Stimulated activated CD4-positive, alpha-beta T cell treated with anti-CD3 and anti-CD28 coated beads, Interleukin-12 subunit alpha, Interleukin-12 subunit beta, amount 100 ng/mL, for 4 hours (primary cell): ENCODE measurements at regions not wholly inside any gene's neighbourhood (a gene's known extent, or its start where the extent isn't known, plus 50 kb on each side); places are given as distances from the start of the nearest gene placed in this dataset.
"Not testable (repeated sequence)": the region's sequence is repeated elsewhere in the genome, so short reads cannot be mapped to it uniquely, and the experiment has no call there.

Experiments
- DNase-seq: peaks from one replicate; pipeline ENCODE4 v3.0.0-alpha.2; 2020

GRCh38 chr7:93048136-93048930 is 69.4 kb downstream of the SAMD9 start:
- no peak for DNase-seq

- no peak for DNase-seq
Observed at GRCh38 chr7:93047514-93048099, 70.2 kb downstream of the SAMD9 start.

DNA sequence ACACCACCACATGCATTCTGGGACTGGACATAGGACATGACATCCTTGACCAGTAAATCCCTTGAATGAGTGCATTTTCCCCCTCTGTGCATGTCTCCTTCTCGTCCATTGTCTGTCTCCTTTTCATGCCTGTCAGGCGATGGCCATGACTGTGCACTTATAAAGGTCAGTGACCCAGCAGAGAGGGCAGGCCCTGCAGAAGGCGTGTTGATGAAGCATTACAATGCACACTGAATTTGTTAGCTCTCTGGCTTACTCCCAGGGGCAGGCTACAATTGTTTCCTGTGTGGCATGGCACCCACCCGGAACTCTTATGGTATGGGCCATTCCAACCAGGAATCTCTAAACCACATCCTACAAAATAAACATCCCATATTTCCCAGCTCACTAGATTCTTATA is 71.1 kb downstream of the SAMD9 start:
- DNase-seq: no peak

GRCh38 chr7:93044147-93044810 is 73.5 kb downstream of the SAMD9 start:
- no peak for DNase-seq

- no peak for DNase-seq
Observed at GRCh38 chr7:93043385-93043985, 74.3 kb downstream of the SAMD9 start.

- DNase-seq: no peak
Observed at GRCh38 chr7:93040355-93040754, 77.4 kb downstream of the SAMD9 start.

- no peak for DNase-seq
Observed at GRCh38 chr7:93039786-93040185, 78.0 kb downstream of the SAMD9 start.

DNA sequence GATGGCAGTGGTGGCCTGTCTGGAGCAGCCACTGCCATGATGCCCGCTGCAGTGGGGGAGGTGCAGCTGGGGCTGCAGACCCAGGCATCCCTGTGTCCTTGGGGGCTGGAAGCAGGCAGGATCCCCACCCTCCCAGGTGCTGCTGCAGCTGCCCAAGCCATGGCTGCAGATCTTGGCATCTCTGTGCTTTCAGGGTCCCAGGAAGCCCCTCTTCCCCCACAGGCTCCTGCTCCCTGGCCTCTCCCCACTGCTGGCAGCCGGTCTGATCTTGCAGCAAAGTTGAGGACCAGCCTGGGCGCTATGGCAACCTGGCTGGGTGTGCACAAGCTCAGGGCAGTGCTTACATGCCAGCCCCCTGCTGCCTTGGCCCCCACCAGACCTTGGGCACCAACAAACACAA is 78.5 kb downstream of the SAMD9 start:
- DNase-seq: no peak

GRCh38 chr7:93036807-93037206 is 81.0 kb downstream of the SAMD9 start:
- DNase-seq: no peak

- DNase-seq: no peak
Observed at GRCh38 chr7:93036149-93036640, 81.6 kb downstream of the SAMD9 start.

DNA sequence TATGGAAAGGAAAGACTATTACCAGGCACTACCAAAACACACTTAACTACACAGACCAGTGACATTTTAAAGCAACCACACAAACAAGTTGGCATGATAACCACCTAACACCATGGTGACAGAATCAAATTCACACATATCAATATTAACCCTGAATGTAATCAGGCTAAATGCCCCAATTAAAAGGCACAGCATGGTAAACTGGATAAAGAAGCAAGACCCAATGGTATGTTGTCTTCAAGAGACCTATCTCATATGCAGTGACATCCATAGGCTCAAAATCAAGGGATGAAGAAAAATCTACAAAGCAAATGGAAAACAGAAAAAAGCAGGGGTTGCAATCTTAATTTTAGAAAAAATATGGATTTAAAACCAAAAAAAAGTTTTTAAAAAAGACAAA is 86.0 kb downstream of the SAMD9 start:
- DNase-seq: no peak

- DNase-seq: no peak
Observed at GRCh38 chr7:93030605-93031225, 87.1 kb downstream of the SAMD9 start.

GRCh38 chr7:93029056-93029455 is 88.7 kb downstream of the SAMD9 start:
- DNase-seq: no peak

GRCh38 chr7:93028610-93029009 is 89.2 kb downstream of the SAMD9 start:
- DNase-seq: no peak

DNA sequence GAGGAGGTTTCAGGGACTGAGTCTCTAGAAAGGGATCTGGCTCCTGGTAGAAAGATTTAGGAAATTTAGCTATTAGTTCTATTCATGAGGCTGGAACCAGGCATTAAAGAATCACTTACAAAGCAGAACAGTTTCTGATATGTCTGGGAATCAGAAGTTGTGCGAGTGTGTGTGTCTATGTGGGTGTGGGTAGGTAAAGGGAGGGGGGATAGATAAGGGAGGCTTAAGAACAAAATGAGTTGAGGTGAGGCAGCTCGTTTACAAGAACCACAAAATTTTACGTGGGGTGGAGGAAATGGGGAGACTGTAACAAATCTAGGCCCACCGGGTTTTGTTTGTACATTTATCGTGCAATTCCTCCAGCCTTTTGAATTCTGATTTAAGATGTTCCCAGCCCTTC is 90.7 kb downstream of the SAMD9 start:
- DNase-seq: no peak

DNA sequence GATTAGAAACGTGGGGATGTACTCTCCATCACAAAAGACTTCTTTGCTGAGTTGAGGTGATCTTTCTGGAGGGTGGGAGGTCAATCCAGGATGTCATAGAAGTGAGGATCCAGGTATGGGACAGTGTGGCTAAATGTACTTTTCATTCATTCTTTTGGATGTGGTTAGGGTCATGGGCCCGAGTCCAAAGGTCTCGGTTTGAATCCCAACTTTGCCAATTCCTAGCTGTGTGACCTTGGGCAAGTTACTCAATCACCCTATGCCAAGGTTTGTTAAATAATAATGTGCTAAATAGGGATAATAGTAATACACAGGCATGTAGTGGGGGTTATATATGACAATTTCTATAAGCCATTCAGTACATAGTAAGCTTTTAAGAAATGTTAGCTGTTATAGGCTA is 91.4 kb downstream of the SAMD9 start:
- DNase-seq: no peak

DNA sequence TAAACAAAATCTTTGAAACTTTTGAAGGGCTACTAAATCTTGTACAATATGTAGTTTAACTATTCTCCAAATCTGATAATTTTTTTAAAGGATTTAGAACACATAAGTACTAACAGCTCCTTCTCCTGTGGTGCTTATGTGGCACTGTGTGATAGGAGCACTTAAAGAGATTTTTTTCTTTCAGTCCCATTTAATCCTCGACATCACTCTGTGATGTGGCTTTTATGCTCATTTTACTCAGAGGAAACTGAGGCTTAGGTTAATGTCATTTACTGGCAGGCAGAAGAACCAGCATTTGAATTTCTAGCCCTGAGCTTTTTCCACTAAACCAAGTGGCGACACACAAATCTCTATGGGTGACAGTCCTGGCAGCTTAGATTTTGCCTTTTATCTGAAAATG is 92.4 kb downstream of the SAMD9 start:
- DNase-seq: no peak

DNA sequence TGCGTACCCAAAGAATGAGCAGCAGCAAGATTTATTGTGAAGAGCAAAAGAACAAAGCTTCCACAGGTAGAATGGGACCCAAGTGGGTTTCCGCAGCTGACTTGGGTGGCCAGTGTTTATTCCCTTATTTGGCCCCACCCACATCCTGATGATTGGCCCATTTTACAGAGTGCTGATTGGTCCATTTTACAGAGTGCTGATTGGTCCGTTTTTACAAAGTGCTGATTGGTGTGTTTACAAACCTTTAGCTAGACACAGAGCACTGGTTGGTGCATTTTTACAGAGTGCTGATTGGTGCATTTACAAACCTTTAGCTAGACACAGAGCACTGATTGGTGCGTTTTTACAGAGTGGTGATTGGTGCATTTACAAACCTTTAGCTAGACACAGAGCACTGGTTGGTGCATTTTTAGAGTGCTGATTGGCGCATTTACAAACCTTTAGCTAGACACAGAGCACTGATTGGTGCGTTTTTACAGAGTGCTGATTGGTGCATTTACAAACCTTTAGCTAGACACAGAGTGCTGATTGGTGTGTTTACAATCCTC is 94.8 kb downstream of the SAMD9 start:
- not testable (repeated sequence) for DNase-seq

GRCh38 chr7:93021748-93022147 is 96.0 kb downstream of the SAMD9 start:
- no peak for DNase-seq

- DNase-seq: no peak
Observed at GRCh38 chr7:93018716-93019115, 99.1 kb downstream of the SAMD9 start.

DNA sequence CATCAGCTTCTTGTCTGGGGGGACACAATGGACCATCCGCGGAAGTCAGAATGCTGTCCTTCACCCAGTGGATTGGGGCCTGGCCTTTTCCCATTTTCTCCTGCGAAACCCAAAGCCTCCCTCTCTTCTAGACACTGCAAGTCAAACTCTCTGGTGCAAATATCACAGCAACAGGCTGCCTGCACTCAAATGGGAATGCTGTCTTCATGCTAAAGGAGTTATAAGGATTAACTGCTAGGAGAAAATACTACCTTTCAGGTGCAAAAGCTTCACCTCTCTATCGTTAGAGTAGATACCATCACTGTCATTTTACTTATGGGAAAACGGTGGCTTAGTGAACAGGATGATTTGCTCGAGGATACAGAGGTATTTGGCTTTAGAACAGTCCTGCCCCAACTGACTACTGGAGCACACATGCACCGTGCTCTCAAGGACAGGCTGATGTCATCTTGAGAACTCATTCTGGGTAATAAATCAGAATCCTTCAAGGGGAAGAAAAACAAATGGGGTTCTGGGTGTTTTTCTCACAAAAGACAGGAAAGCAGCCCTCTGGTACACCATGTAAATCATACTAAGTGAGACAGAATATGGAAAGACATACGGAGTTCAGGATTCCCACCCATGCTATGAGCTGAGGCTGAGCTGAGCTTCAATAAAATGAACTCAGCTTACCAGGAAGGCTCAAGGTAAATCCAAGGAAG is 100.9 kb downstream of the SAMD9 start:
- no peak for DNase-seq

GRCh38 chr7:93015779-93016481 is 101.8 kb downstream of the SAMD9 start:
- DNase-seq: no peak
